ENCODE measurements at regions not wholly inside any gene's neighbourhood (a gene's known extent, or its start where the extent isn't known, plus 50 kb on each side); places are given as distances from the start of the nearest gene placed in this dataset.

- no peak for DNase-seq
Observed at GRCh38 chr2:22701561-22702160, 683.3 kb upstream of the KLHL29 start.

GRCh38 chr2:22703286-22703920, 681.6 kb upstream of the KLHL29 start:
- DNase-seq: no peak

- DNase-seq: no peak
Observed at GRCh38 chr2:22719396-22719795, 665.6 kb upstream of the KLHL29 start.

- DNase-seq: no peak
Observed at GRCh38 chr2:22729466-22729865, 655.5 kb upstream of the KLHL29 start.

GRCh38 chr2:22734373-22735045, 650.5 kb upstream of the KLHL29 start:
- no peak for DNase-seq

- DNase-seq: no peak
Observed at GRCh38 chr2:22737144-22737543, 647.8 kb upstream of the KLHL29 start.

- no peak for DNase-seq
Observed at GRCh38 chr2:22741216-22741615, 643.8 kb upstream of the KLHL29 start.

- DNase-seq: no peak
Observed at GRCh38 chr2:22748909-22749308, 636.1 kb upstream of the KLHL29 start.

- no peak for DNase-seq
Observed at GRCh38 chr2:22753476-22753875, 631.5 kb upstream of the KLHL29 start.

- no peak for DNase-seq
Observed at GRCh38 chr2:22756276-22757043, 628.5 kb upstream of the KLHL29 start.

- DNase-seq: no peak
Observed at GRCh38 chr2:22769497-22769896, 615.5 kb upstream of the KLHL29 start.

GRCh38 chr2:22784566-22784965, 600.4 kb upstream of the KLHL29 start:
- DNase-seq: no peak

- no peak for DNase-seq
Observed at GRCh38 chr2:22786817-22787216, 598.2 kb upstream of the KLHL29 start.

GRCh38 chr2:22787745-22788144, 597.2 kb upstream of the KLHL29 start:
- DNase-seq: no peak

GRCh38 chr2:22788749-22789327, 596.1 kb upstream of the KLHL29 start:
- DNase-seq: no peak

- no peak for DNase-seq
Observed at GRCh38 chr2:22795287-22795866, 589.6 kb upstream of the KLHL29 start.

- no peak for DNase-seq
Observed at GRCh38 chr2:22798386-22798785, 586.6 kb upstream of the KLHL29 start.

- no peak for DNase-seq
Observed at GRCh38 chr2:22800412-22800811, 584.6 kb upstream of the KLHL29 start.

- no peak for DNase-seq
Observed at GRCh38 chr2:22801071-22801470, 583.9 kb upstream of the KLHL29 start.

GRCh38 chr2:22801970-22802369, 583.0 kb upstream of the KLHL29 start:
- no peak for DNase-seq

GRCh38 chr2:22807872-22808271, 577.1 kb upstream of the KLHL29 start:
- no peak for DNase-seq

GRCh38 chr2:22810602-22811001, 574.4 kb upstream of the KLHL29 start:
- no peak for DNase-seq

Data from stimulated activated CD4-positive, alpha-beta T cell treated with anti-CD3 and anti-CD28 coated beads, Interleukin-4, amount 100 ng/mL, for 24 hours (primary cell).